ENCODE measurements at regions not wholly inside any gene's neighbourhood (a gene's known extent, or its start where the extent isn't known, plus 50 kb on each side); places are given as distances from the start of the nearest gene placed in this dataset.

DNA sequence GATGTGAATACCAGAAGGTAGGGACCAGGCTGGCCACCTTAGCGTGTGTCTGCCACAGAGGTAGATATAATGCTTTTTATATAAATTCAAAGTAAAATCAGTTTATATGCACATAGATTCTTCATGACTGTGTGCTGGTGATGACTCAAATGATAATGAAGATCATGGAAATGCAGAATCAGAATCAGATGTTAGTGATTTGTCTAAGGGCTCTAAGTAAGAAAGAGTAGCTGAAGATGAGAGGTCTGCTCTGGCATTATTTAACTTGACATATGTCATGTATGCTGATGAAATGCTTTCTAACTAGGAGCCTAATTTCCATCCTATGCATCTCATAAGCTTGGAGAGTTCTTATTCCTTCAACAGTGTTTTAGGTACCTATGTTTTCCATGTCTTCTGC lies 50.3 kb upstream of the DPH6 start:
- no peak for DNase-seq (ENCODE audit: low read depth in 3 of 3, low spot score in 1 of 3)

DNA sequence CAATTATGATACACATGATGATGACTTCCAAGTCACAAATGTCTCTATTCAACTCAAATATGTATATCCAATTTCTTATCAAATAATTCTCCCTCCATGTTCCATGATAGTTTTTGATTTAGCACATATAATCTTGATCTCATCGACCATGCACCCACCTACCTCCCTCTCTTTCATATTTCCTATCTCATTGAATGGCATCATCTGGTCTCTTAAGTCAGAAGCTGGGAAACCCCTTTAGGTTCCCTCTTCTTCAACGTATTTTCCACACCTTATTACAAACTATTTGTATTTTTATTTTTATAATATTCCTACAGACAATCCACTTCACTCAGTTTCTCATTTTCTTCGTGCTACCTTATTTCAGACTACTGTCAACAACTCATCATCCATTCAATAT lies 56.9 kb upstream of the DPH6 start:
- DNase-seq (ENCODE audit: low read depth in 3 of 3, low spot score in 1 of 3) = no peak

DNA sequence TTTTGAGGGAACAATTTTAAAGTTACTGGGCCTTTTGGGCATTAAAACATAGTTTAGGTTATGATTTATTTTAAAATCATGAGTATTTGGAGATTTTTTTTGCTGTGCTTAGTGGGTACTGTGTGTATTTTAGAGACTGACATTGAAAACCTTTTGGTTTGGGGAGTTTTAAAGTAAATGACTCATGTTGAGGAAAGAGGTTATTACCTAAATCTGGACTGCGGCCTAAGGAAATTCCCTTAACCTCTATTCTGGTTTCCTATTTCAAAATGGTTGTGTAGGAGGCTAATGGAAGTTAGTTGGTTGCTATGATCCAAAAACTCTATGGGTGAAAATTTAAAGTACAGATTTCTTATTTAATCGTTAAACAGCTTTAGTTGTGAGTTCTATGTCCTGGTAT lies 57.3 kb upstream of the DPH6 start:
- DNase-seq (ENCODE audit: low read depth in 3 of 3, low spot score in 1 of 3) = no peak

DNA sequence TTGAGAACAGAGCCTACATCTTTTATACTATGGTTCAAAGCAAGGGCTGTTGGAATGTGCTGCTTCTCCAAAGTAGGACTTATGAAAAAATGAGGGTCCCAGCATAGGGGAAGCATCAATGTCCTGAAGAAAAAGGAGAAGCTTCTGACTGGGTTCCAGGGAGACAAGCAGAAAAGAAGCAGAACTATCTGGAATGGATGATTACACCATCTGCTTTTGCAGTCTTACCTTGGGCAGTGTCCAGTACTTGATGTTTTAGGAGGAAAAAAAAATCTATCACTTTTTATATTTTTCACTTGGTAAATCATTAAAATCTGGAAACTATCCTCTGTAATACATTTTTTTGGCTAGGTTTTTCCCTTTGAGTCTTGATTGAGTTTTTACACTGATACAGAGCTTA lies 57.9 kb upstream of the DPH6 start:
- no peak for DNase-seq (ENCODE audit: low read depth in 3 of 3, low spot score in 1 of 3)

- no peak for DNase-seq (ENCODE audit: low read depth in 3 of 3, low spot score in 1 of 3)
Measured at GRCh38 chr15:35605764-35606449, 59.9 kb upstream of the DPH6 start.

GRCh38 chr15:35606450-35606779 lies 60.5 kb upstream of the DPH6 start:
- no peak for DNase-seq (ENCODE audit: low read depth in 3 of 3, low spot score in 1 of 3)

DNA sequence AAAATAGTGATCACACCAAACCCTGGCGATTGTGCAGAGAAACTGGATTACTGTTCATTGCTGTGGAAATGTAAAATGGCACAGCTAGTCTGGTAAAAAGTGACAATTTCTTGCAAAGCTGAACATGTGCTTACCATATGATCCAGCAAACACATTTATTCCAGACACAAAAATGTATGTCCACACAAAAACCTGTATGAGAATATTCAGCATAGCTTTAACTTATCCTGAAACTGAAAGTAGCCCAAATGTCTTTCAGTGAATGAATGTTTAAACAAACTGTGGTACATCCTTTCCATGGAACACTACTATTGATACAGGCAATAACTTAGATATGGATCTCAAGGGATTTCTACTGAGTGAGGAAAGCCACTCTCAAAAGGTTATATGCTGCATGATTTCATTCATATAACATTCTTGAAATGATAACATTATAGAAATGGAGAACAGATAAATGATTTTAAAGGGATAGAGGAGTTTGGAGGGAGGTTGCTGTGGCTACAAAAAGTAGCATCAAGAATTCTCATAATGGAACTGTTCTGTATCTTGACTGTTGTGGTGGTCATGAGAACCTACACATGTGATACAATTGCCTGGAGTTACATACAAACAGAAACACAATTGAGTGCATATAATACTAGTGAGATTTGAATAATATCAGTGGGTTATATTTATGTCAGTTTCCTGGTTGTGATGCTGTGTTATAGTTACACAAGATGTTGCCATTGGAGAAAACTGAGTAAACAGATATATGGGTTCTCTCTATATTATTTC lies 70.7 kb upstream of the DPH6 start:
- DNase-seq (ENCODE audit: low read depth in 3 of 3, low spot score in 1 of 3) = no peak

DNA sequence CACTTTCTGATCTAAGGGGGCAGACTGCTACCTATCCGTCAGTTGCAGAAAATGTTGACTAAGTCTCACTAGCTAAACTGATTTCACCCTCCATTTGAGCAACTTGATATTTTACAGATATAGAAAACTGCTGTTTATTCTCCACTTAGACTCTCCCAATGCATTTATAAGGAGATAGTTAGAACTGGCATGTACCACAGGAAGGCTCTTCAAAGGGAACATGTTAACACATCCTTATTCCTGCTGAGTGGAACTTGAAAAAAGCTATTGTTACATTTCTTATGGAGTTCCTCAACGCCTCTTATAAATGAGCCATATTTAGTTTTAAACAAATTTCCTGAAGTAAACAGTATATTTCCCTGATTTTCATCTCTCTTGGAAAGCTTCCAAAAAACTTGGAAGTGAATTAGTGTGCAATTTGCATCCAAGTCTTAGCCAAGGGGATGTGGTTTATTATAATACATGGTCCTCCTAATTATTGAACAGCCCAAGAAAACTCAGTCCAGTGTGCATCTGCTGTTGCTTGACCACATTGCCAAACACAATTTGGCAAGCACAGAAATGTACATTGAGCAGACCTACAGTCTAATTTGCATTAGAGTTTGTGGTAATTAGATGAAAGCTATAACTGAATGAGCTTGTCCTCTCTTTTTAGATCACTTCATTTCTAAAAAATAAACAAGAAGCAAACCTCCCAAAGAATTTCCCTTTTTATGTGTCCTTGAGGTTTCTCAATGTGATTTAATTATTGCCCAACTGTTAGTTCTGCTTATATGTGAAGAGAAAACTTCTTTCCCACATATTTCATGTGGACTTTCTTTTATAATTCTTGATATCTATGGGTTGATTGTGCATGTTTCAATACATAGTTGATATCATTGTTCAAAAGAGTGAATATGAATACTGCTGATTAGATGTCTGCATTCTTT lies 72.6 kb upstream of the DPH6 start:
- DNase-seq (ENCODE audit: low read depth in 3 of 3, low spot score in 1 of 3) = no peak

GRCh38 chr15:35622641-35623340 lies 76.8 kb upstream of the DPH6 start:
- no peak for DNase-seq (ENCODE audit: low read depth in 3 of 3, low spot score in 1 of 3)

GRCh38 chr15:35624881-35625280 lies 78.9 kb upstream of the DPH6 start:
- no peak for DNase-seq (ENCODE audit: low read depth in 3 of 3, low spot score in 1 of 3)

DNA sequence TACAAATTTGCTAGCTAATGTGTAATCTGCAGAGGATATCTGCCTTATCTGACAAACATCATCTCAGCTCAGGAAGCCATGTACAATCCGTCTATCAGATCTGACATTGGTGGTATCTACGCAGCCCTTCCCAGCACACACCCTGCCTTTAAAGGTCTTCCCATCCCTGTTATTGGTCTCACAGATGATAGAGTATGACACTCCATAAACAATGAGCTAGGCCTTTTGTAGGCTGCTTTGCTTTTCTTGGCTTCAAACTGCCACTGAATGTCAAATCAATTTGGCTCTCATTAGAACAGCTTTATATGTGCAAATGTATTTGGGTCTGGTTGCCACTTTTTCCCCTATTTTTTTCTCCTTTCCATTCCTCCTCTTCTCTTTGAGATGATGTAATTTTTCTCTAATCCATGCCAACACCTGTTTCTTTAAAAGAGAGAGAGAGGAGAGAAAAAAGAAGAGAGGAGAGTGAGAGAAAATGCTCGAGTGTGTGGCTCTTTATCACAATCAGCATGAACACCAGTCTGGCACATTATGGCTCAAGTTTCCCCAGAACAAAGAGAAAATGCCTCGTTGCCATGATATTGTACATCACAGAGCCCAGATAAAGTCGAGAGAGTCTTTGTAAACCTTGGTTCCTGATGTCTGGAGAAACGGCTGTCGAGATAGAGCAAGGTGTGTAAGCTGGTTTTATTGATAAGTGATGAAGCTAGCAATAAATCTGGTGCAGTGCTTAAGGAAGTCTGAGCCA lies 80.8 kb upstream of the DPH6 start:
- no peak for DNase-seq (ENCODE audit: low read depth in 3 of 3, low spot score in 1 of 3)

GRCh38 chr15:35627696-35628095 lies 81.7 kb upstream of the DPH6 start:
- DNase-seq (ENCODE audit: low read depth in 3 of 3, low spot score in 1 of 3) = no peak

DNA sequence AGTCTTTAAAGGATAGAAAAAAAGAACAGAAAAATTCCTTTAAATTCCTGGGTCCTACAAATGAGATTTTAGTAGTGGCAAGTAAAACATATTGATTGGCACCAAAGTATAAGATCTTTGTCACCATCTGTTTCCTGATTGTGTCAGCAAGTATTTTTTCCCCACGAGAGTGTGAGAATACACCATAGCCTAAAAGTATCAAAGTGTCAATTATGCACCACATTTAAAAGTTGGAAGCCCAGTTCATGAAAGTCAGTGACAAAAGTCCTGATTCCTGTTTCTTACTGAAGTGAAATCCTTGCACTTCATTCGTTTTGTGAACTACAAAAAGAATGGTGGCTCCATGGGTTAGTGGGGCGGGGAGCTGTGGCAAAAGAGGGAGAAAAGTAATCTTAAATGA lies 83.8 kb upstream of the DPH6 start:
- no peak for DNase-seq (ENCODE audit: low read depth in 3 of 3, low spot score in 1 of 3)

DNA sequence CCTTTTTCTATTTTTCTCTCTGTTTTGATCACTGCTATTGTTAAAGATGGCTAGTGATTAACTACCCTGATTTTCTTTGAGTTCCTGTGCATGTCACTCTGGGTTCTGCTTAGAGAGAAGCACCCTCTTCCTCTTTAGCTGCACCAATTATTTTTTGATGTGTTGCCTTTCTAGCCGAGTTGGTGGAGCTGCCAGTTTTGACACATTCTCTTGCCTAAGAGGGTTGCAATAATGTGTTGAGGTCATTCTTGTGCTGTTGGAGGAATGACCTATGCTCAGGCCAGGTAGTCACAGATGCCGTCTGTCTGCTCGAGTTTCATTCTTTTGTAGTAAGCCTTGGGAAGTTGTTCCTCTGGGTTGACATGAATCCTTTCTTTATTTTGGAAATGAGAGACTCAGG lies 84.6 kb upstream of the DPH6 start:
- DNase-seq (ENCODE audit: low read depth in 3 of 3, low spot score in 1 of 3) = no peak

- DNase-seq (ENCODE audit: low read depth in 3 of 3, low spot score in 1 of 3) = no peak
Measured at GRCh38 chr15:35630985-35631384, 85.0 kb upstream of the DPH6 start.

DNA sequence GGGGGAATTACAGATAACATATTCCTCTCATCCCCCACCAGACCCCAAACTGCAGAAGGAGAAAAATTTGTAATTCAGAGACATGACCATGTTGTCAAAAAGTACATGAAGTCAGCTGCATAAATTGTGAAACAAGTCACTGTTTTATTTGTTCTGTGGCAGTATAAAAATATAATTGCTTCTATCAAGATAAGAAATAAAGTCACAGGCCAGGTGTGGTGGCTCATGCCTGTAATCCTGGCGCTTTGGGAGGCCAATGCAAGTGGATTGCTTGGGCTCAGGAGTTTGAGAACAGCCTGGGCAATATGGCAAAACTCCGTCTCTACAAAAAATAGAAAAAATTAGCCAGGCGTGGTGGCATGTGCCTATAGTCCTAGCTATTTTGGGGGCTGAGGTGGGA lies 87.7 kb upstream of the DPH6 start:
- DNase-seq (ENCODE audit: low read depth in 3 of 3, low spot score in 1 of 3) = no peak

DNA sequence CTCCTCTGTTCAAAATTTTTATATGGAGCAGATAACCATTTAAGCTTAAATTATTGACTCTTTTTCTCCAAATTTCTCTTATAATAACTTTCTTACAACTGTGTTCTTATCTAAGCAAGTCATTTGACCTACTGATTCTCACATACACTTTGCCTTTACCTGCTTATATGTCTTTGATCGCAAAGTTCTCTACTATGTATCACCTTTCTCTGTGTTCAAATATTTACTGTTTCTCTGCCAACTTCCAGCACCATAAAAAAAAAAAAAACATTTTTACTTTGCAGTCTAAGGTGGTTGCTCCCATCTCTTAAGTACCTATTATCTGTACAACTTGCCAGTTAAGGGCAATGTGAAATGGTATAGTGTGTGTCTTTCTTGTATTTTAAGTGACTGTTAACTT lies 100.8 kb upstream of the DPH6 start:
- DNase-seq (ENCODE audit: low read depth in 3 of 3, low spot score in 1 of 3) = no peak

GRCh38 chr15:35647303-35647702 lies 101.3 kb upstream of the DPH6 start:
- DNase-seq (ENCODE audit: low read depth in 3 of 3, low spot score in 1 of 3) = no peak

DNA sequence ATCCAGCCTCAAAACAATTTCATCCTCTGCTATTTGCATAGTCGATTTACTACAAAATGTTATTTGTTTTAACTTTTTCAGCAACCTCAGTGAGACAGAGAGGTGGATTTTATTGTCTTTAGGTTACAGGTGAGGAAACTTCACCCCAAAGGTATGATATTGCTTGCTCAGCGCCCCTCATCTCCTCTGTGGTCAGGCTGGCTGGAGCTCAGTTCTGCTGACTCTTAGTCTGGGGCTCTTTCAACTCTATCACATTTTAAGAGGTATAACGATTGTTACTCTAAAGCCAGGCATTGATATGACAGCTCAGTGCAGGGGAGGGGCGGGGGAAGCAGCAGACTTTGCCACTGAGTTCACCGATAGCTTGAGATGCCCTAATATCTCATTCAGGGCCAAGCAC lies 103.0 kb upstream of the DPH6 start:
- DNase-seq (ENCODE audit: low read depth in 3 of 3, low spot score in 1 of 3) = no peak

DNA sequence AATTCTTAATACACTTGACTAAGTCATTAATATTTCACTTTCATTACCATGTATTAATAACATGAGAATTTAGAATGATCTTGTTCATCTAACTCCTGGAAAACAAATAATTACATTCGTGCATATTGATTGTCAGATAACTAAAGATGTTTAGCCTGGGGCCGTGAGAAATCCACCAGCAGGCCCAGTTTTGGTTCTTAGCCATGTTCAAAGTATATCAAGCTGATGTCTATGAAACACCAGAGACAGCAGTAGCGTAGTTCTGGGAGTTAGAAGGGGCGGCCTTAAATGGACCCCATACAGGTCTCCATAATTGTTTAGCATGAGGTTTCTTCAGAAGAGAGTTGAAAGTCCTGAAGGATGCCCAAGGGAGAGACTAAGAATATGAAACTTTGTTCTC lies 103.6 kb upstream of the DPH6 start:
- no peak for DNase-seq (ENCODE audit: low read depth in 3 of 3, low spot score in 1 of 3)

GRCh38 chr15:35654332-35654731 lies 108.4 kb upstream of the DPH6 start:
- no peak for DNase-seq (ENCODE audit: low read depth in 3 of 3, low spot score in 1 of 3)
